ENCODE measurements at regions not wholly inside any gene's neighbourhood (a gene's known extent, or its start where the extent isn't known, plus 50 kb on each side); places are given as distances from the start of the nearest gene placed in this dataset.

DNA sequence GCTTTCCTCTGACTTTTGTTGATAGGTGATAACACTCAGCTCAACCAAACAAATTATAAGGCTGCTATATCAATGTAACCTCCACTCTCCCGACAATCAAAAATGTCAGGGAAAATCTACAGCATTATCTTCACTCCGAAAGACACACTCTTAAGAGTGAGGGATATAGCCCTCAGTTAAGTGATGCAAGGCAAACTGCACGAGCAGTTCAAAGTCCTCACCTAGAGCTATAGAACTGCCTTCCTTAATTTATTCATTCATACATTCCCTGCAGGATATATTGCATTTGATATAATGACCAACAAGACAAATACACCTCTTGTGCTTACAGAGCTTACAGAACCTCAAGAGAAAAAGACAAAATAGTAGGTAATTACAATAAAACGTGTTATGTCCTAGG lies 378.1 kb downstream of the ELAVL2 start:
- Histone ChIP-seq H3K4me2 (ENCODE audit: low read depth, low read length) (no peak overlapping the region), H3K79me1 (ENCODE audit: low read depth in 1 of 2, low read length in 2 of 2) (no peaks in the 10 kb centered on the region), H4K5ac (ENCODE audit: low read depth, low read length) (no peak overlapping the region), H3K4me1 (ENCODE audit: control insufficient read depth, insufficient read depth, low read length) (no peaks in the 10 kb centered on the region), H2AK9ac (replicated peaks; ENCODE audit: low read depth, low read length, poor library complexity) (no peak overlapping the region), H4K20me1 (ENCODE audit: insufficient read depth, low read length) (no peaks in the 10 kb centered on the region), H3K4me3 (ENCODE audit: insufficient read depth, low read depth, low read length) (no peak overlapping the region), H3K23ac (ENCODE audit: low read depth, low read length) (no peak overlapping the region), H2BK20ac (ENCODE audit: low read depth, low read length) (no peak overlapping the region), H3K27ac (ENCODE audit: insufficient read depth, low read length) (no peak overlapping the region), H2BK5ac (ENCODE audit: low read depth, low read length, poor library complexity, severe bottlenecking) (no peak overlapping the region), H2AK5ac (ENCODE audit: low read depth, low read length) (no peak overlapping the region), H3K27me3 (ENCODE audit: control insufficient read depth, insufficient read depth, low read length) (no peaks in the 10 kb centered on the region), H3K9ac (ENCODE audit: low read depth, low read length) (no peak overlapping the region), H3K56ac (ENCODE audit: extremely low read depth, insufficient read depth, low read length) (no peak overlapping the region), H4K91ac (ENCODE audit: insufficient read depth, low read depth, low read length) (no peak overlapping the region), H4K8ac (ENCODE audit: low read depth in 2 of 2, low read length in 2 of 2) (no peak overlapping the region), H3K9me1 (ENCODE audit: insufficient read depth, low read length) (no peaks in the 10 kb centered on the region), H2BK15ac (ENCODE audit: low read depth, low read length) (no peak overlapping the region), H2BK120ac (ENCODE audit: low read depth, low read length) (no peak overlapping the region), H3K9me3 (ENCODE audit: control insufficient read depth, insufficient read depth, low read length) (peaks cover 19% of the 10 kb centered on the region), H3K18ac (ENCODE audit: low read depth, low read length) (no peak overlapping the region), H3K36me3 (ENCODE audit: control insufficient read depth, insufficient read depth, low read length) (no peaks in the 10 kb centered on the region), H2AFZ (replicated peaks; ENCODE audit: low read length, poor library complexity) (no peak overlapping the region), H3K4ac (ENCODE audit: low read depth, low read length) (no peak overlapping the region), H3K14ac (replicated peaks; ENCODE audit: low read depth, low read length) (no peak overlapping the region)
- DNase-seq: no peak
- intact Hi-C loops (cut with micrococcal nuclease) (no loop called here), dilution Hi-C loops (cut with HindIII; ENCODE audit: low sequenced_read_pairs, unreplicated experiment) (no loop called here), in situ Hi-C loops (cut with MboI; ENCODE audit: low sequenced_read_pairs) (no loop called here)
- WGBS, 2 experiments (ENCODE audit: extremely low coverage in 2 of 2, insufficient read length in 1 of 2): no CpG with 5 or more reads among the region's 4 CpGs
- ChIA-PET CTCF (no interaction called here), POLR2A (ENCODE audit: unreplicated experiment) (no interaction called here)
- no TSS peak for BruUV-seq (replicated peaks)
- TF ChIP-seq CTCF (conservative IDR thresholded peaks at IDR 0.05; ENCODE audit: low read depth, low read length) (no peak), BHLHE40 (IDR thresholded peaks at IDR 0.05; ENCODE audit: low read depth, low read length) (no peak), MAFK (IDR thresholded peaks at IDR 0.05; ENCODE audit: low read depth, low read length) (no peak), NFE2L2 (IDR thresholded peaks at IDR 0.05; ENCODE audit: low read depth, low read length) (no peak), RCOR1 (IDR thresholded peaks at IDR 0.05; ENCODE audit: insufficient replicate concordance, low read length) (no peak), RFX5 (IDR thresholded peaks at IDR 0.05; ENCODE audit: low read depth, low read length) (no peak), POLR2A (IDR thresholded peaks at IDR 0.05; ENCODE audit: low read depth, low read length) (no peak), CEBPB (IDR thresholded peaks at IDR 0.05; ENCODE audit: low read depth, low read length) (no peak), FOS (IDR thresholded peaks at IDR 0.05; ENCODE audit: low read depth, low read length) (no peak), MXI1 (IDR thresholded peaks at IDR 0.05; ENCODE audit: borderline replicate concordance, low read depth, low read length) (no peak), ELK1 (IDR thresholded peaks at IDR 0.05; ENCODE audit: borderline replicate concordance, low read depth, low read length) (no peak), CHD1 (IDR thresholded peaks at IDR 0.05; ENCODE audit: low read depth, low read length) (no peak)
- TF ChIP-seq, protein P1, sequence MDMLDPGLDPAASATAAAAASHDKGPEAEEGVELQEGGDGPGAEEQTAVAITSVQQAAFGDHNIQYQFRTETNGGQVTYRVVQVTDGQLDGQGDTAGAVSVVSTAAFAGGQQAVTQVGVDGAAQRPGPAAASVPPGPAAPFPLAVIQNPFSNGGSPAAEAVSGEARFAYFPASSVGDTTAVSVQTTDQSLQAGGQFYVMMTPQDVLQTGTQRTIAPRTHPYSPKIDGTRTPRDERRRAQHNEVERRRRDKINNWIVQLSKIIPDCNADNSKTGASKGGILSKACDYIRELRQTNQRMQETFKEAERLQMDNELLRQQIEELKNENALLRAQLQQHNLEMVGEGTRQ (IDR thresholded peaks at IDR 0.05; ENCODE audit: low read depth, low read length): no peak
- no peak for ATAC-seq (ENCODE audit: low read depth)

All from IMR-90 (cell line).